Endothelial cell (in vitro differentiated cells): ENCODE measurements at regions not wholly inside any gene's neighbourhood (a gene's known extent, or its start where the extent isn't known, plus 50 kb on each side); places are given as distances from the start of the nearest gene placed in this dataset.

Experiments
- DNase-seq: peaks from one replicate; pipeline ENCODE4 v3.0.0; 2021; ENCODE audit warnings: low spot score
- H3K27ac Mint-ChIP-seq: one replicate; pipeline ENCODE4 v1.8.0; 2021; ENCODE audit warnings: mixed read lengths, inconsistent platforms; ENCODE audit not compliant: unreplicated experiment
- H3K27me3 Mint-ChIP-seq: one replicate; pipeline ENCODE4 v1.8.0; 2021; ENCODE audit warnings: mild to moderate bottlenecking, moderate library complexity, mixed read lengths, inconsistent platforms; ENCODE audit not compliant: unreplicated experiment
- H3K36me3 Mint-ChIP-seq: one replicate; pipeline ENCODE4 v1.8.0; 2021; ENCODE audit warnings: mild to moderate bottlenecking, low read depth, mixed read lengths, inconsistent platforms; ENCODE audit not compliant: unreplicated experiment
- H3K4me1 Mint-ChIP-seq: one replicate; pipeline ENCODE4 v1.8.0; 2021; ENCODE audit warnings: mild to moderate bottlenecking, mixed read lengths, inconsistent platforms; ENCODE audit not compliant: unreplicated experiment
- H3K4me3 Mint-ChIP-seq: one replicate; pipeline ENCODE4 v1.8.0; 2021; ENCODE audit warnings: mild to moderate bottlenecking, mixed read lengths, inconsistent platforms; ENCODE audit not compliant: unreplicated experiment
- H3K9me3 Mint-ChIP-seq: one replicate; pipeline ENCODE4 v1.8.0; 2021; ENCODE audit warnings: mixed read lengths, inconsistent platforms; ENCODE audit not compliant: unreplicated experiment
- CTCF ChIP-seq: fragments of 200-600 bp; sonication (generic); IDR thresholded peaks from one replicate; pipeline ENCODE4 v1.5.0; 2021; ENCODE audit warnings: antibody characterized with exemption; ENCODE audit not compliant: unreplicated experiment

- Mint-ChIP-seq H3K4me3 (no peak overlapping the region), H3K27ac (no peak overlapping the region), H3K4me1 (no peaks in the 10 kb centered on the region), H3K36me3 (no peaks in the 10 kb centered on the region), H3K27me3 (peaks cover 4% of the 10 kb centered on the region), H3K9me3 (no peaks in the 10 kb centered on the region)
- no peak for TF ChIP-seq CTCF
- no peak for DNase-seq
Measured at GRCh38 chr12:58174316-58174715, 232.9 kb downstream of the ATP23 start.

GRCh38 chr12:58176296-58176869, 235.0 kb downstream of the ATP23 start:
- TF ChIP-seq CTCF, result peak; percentile 51
- H3K36me3 Mint-ChIP-seq, result no peaks in the 10 kb centered on the region
- H3K27ac Mint-ChIP-seq, result no peak overlapping the region
- H3K4me3 Mint-ChIP-seq, result no peak overlapping the region
- DNase-seq, result peak; percentile 49
- no peaks in the 10 kb centered on the region for H3K4me1 Mint-ChIP-seq
- H3K27me3 Mint-ChIP-seq, result peaks cover 6% of the 10 kb centered on the region
- H3K9me3 Mint-ChIP-seq, result no peaks in the 10 kb centered on the region

GRCh38 chr12:58177366-58177765, 236.0 kb downstream of the ATP23 start:
- Mint-ChIP-seq H3K9me3 (no peaks in the 10 kb centered on the region), H3K27me3 (peaks cover 6% of the 10 kb centered on the region), H3K27ac (no peak overlapping the region), H3K4me1 (no peaks in the 10 kb centered on the region), H3K4me3 (no peak overlapping the region), H3K36me3 (no peaks in the 10 kb centered on the region)
- no peak for DNase-seq
- no peak for TF ChIP-seq CTCF

GRCh38 chr12:58184212-58184611, 242.8 kb downstream of the ATP23 start:
- no peaks in the 10 kb centered on the region for H3K4me1 Mint-ChIP-seq
- no peaks in the 10 kb centered on the region for H3K36me3 Mint-ChIP-seq
- no peak overlapping the region for H3K27ac Mint-ChIP-seq
- no peak for DNase-seq
- TF ChIP-seq CTCF, result no peak
- H3K4me3 Mint-ChIP-seq, result no peak overlapping the region
- H3K9me3 Mint-ChIP-seq, result no peaks in the 10 kb centered on the region
- peaks cover 2% of the 10 kb centered on the region for H3K27me3 Mint-ChIP-seq

GRCh38 chr12:58186401-58186800, 245.0 kb downstream of the ATP23 start:
- no peak for TF ChIP-seq CTCF
- Mint-ChIP-seq H3K9me3 (no peaks in the 10 kb centered on the region), H3K4me3 (no peak overlapping the region)

More at GRCh38 chr12:58186401-58186800, 245.0 kb downstream of the ATP23 start:
- Mint-ChIP-seq H3K27me3 (no peaks in the 10 kb centered on the region), H3K36me3 (no peaks in the 10 kb centered on the region), H3K4me1 (no peaks in the 10 kb centered on the region), H3K27ac (no peak overlapping the region)
- DNase-seq, result no peak
